A549 (cell line): ENCODE measurements at regions not wholly inside any gene's neighbourhood (a gene's known extent, or its start where the extent isn't known, plus 50 kb on each side); places are given as distances from the start of the nearest gene placed in this dataset.

Experiments used
- ATAC-seq, 2 experiments: fragments of 200-7000 bp in 1 of 2; fragments of >200 bp in 1 of 2; cut with Nextera tagmentation in 1 of 2; cut with Tn5 transposase in 1 of 2; 3 replicates each; pipeline versions ENCODE4 v1.8.0 to v1.9.1; 2018 to 2020; ENCODE audit warnings: mild to moderate bottlenecking in 1 of 2, moderate library complexity in 1 of 2
- CTCF ChIA-PET: fragments of 300-600 bp; sonication (Branson Sonifier 250); formaldehyde crosslinking; extraction: SDS; loops from one replicate; lab custom pipeline; 2021; ENCODE audit warnings: antibody characterized with exemption, inconsistent platforms; lab: Yijun Ruan, JAX
- POLR2A ChIA-PET: fragments of 350-600 bp; formaldehyde crosslinking; extraction: SDS; loops from one replicate; lab custom pipeline; 2021; ENCODE audit warnings: antibody characterized with exemption, inconsistent platforms; lab: Yijun Ruan, JAX
- DNase-seq, 2 experiments: peaks; one replicate each; pipeline versions ENCODE4 v3.0.0 to v3.0.0-alpha.2; 2011 to 2016; ENCODE audit warnings: low read depth in 1 of 2, low spot score in 1 of 2
- FAIRE-seq: peaks from 2 replicates; lab custom pipeline; 2011; peaks lifted over from hg19 to GRCh38; lab: Jason Lieb, UNC
- H3K27ac ChIP-seq, 2 experiments: fragments of >200 bp; sonication (Bioruptor Twin); formaldehyde crosslinking; 3 replicates each; pipeline ENCODE4 v1.5.1; 2016 to 2017
- H3K4me1 ChIP-seq: fragments of >200 bp; sonication (Bioruptor Twin); formaldehyde crosslinking; 3 replicates; pipeline ENCODE4 v1.6.1; 2016
- H3K4me2 ChIP-seq: fragments of >200 bp; sonication (Bioruptor Twin); formaldehyde crosslinking; 3 replicates; pipeline ENCODE4 v1.6.1; 2016
- H3K4me3 ChIP-seq: fragments of >200 bp; sonication (Bioruptor Twin); formaldehyde crosslinking; 3 replicates; pipeline ENCODE4 v1.5.1; 2016
- H3K9me3 ChIP-seq: fragments of >200 bp; sonication (Bioruptor Twin); formaldehyde crosslinking; 3 replicates; pipeline ENCODE4 v1.6.1; 2016
- ATOH8 ChIP-seq: fragments of 250-450 bp; sonication (Bioruptor Pico); IDR thresholded peaks from 2 replicates; pipeline ENCODE4 v1.5.0; 2020; ENCODE audit warnings: low read depth, mild to moderate bottlenecking, moderate library complexity
- CBX2 ChIP-seq: fragments of 200-600 bp; sonication (generic); IDR thresholded peaks from 2 replicates; pipeline ENCODE4 v1.6.1; 2016; ENCODE audit warnings: low read depth, mild to moderate bottlenecking, borderline replicate concordance
- CBX8 ChIP-seq: fragments of 200-600 bp; sonication (generic); IDR thresholded peaks from 2 replicates; pipeline ENCODE4 v1.6.1; 2016
- CHD4 ChIP-seq: fragments of 200-600 bp; sonication (generic); IDR thresholded peaks from 2 replicates; pipeline ENCODE4 v1.6.1; 2016; ENCODE audit warnings: antibody characterized with exemption, mild to moderate bottlenecking, borderline replicate concordance
- ESRRA ChIP-seq: fragments of 150-350 bp; IDR thresholded peaks from 2 replicates; pipeline ENCODE4 v1.6.1; 2014; ENCODE audit warnings: mild to moderate bottlenecking, low read length, borderline replicate concordance
- FOXS1 ChIP-seq: fragments of 250-450 bp; sonication (Bioruptor Pico); IDR thresholded peaks from 2 replicates; pipeline ENCODE4 v1.5.0; 2020; ENCODE audit warnings: mild to moderate bottlenecking, moderate library complexity
- GATA3 ChIP-seq: IDR thresholded peaks from 2 replicates; pipeline ENCODE4 v1.6.1; 2012; ENCODE audit warnings: borderline replicate concordance
- HDAC2 ChIP-seq: fragments of 200-600 bp; sonication (generic); IDR thresholded peaks from 2 replicates; pipeline ENCODE4 v1.6.1; 2016
- HES2 ChIP-seq: fragments of >200 bp; sonication (Bioruptor Twin); formaldehyde crosslinking; IDR thresholded peaks from 2 replicates; pipeline ENCODE4 v1.6.1; 2016
- HEYL ChIP-seq: fragments of 250-450 bp; sonication (Bioruptor Pico); IDR thresholded peaks from 2 replicates; pipeline ENCODE4 v1.8.0; 2021; ENCODE audit warnings: mild to moderate bottlenecking, moderate library complexity
- HMGXB4 ChIP-seq: fragments of 250-450 bp; sonication (Bioruptor Pico); IDR thresholded peaks from 2 replicates; pipeline ENCODE4 v1.5.0; 2021; ENCODE audit warnings: mild to moderate bottlenecking, moderate library complexity, borderline replicate concordance
- JUNB ChIP-seq: fragments of >200 bp; sonication (Bioruptor Twin); formaldehyde crosslinking; IDR thresholded peaks from 2 replicates; pipeline ENCODE4 v1.6.1; 2016
- MYC ChIP-seq: IDR thresholded peaks from 2 replicates; pipeline ENCODE4 v1.6.1; 2012; ENCODE audit warnings: mild to moderate bottlenecking, inconsistent platforms, low read length, improper control_type of control experiment, borderline replicate concordance
- NR3C1 ChIP-seq: fragments of >200 bp; sonication (Bioruptor Twin); formaldehyde crosslinking; IDR thresholded peaks from 3 replicates; pipeline ENCODE4 v1.6.1; 2017
- PBX3 ChIP-seq: IDR thresholded peaks from 2 replicates; pipeline ENCODE4 v1.6.1; 2012
- POLR2AphosphoS2 ChIP-seq: conservative IDR thresholded peaks from 2 replicates; pipeline ENCODE4 v1.6.1; 2012; ENCODE audit warnings: low read length, improper control_type of control experiment, inconsistent platforms
- RARB ChIP-seq: fragments of 250-450 bp; sonication (Bioruptor Pico); IDR thresholded peaks from 2 replicates; pipeline ENCODE4 v1.8.0; 2021; ENCODE audit warnings: mild to moderate bottlenecking, moderate library complexity
- RCOR1 ChIP-seq: fragments of 150-350 bp; IDR thresholded peaks from 2 replicates; pipeline ENCODE4 v1.6.1; 2014; ENCODE audit warnings: antibody characterized with exemption, low read length, low read depth
- RFX5 ChIP-seq: fragments of 450-650 bp; IDR thresholded peaks from 2 replicates; pipeline ENCODE4 v1.7.1; 2014; ENCODE audit warnings: antibody characterized with exemption, mild to moderate bottlenecking, moderate library complexity
- SREBF2 ChIP-seq: fragments of 450-650 bp; IDR thresholded peaks from 2 replicates; pipeline ENCODE4 v1.6.1; 2014; ENCODE audit warnings: mild to moderate bottlenecking, moderate library complexity
- TP53 ChIP-seq: fragments of 250-450 bp; sonication (Bioruptor Pico); IDR thresholded peaks from 2 replicates; pipeline ENCODE4 v1.5.0; 2021; ENCODE audit warnings: mild to moderate bottlenecking, moderate library complexity
- ZFP36 ChIP-seq: fragments of 450-650 bp; IDR thresholded peaks from 2 replicates; pipeline ENCODE4 v1.6.1; 2014; ENCODE audit warnings: borderline replicate concordance; ENCODE audit not compliant: partially characterized antibody
- ZNF302 ChIP-seq: fragments of 250-450 bp; sonication (Bioruptor Pico); IDR thresholded peaks from 2 replicates; pipeline ENCODE4 v1.9.0; 2021; ENCODE audit warnings: inconsistent platforms, mild to moderate bottlenecking, moderate library complexity
- WGBS: methylation state at CpG from one replicate; pipeline ENCODE4 v1.1.6; 2017; ENCODE audit errors: missing lambda C conversion rate; 5-methylcytosine and 5-hydroxymethylcytosine counted together

- no peak overlapping the region for H3K4me3 ChIP-seq
- WGBS, result 48% methylated on average over 19 of the region's 20 CpGs
- TF ChIP-seq FOXS1 (CRISPR knock-in tag) (no peak), HDAC2 (no peak), ESRRA (no peak), MYC (no peak)
- ChIA-PET POLR2A (no interaction called here), CTCF (no interaction called here)
- FAIRE-seq, result no peak
- H3K9me3 ChIP-seq, result no peaks in the 10 kb centered on the region
- no peak overlapping the region for H3K27ac ChIP-seq
- ATAC-seq, result no peak
- no peak overlapping the region for H3K4me2 ChIP-seq
- H3K4me1 ChIP-seq, result no peaks in the 10 kb centered on the region
- no peak for DNase-seq
Measured at GRCh38 chr2:129708221-129708967, 271.1 kb upstream of the RAB6C start.

- H3K27ac ChIP-seq, result no peak overlapping the region
- H3K4me1 ChIP-seq, result no peaks in the 10 kb centered on the region
- FAIRE-seq (no peak), DNase-seq (no peak), ATAC-seq (no peak)
- 26% methylated on average over 11 of the region's 13 CpGs for WGBS
- ChIA-PET POLR2A (no interaction called here), CTCF (no interaction called here)
- TF ChIP-seq CBX8 (no peak), RARB (no peak), CHD4 (no peak)
- no peak overlapping the region for H3K4me2 ChIP-seq
- H3K9me3 ChIP-seq, result no peaks in the 10 kb centered on the region
- H3K4me3 ChIP-seq, result no peak overlapping the region
Measured at GRCh38 chr2:129709001-129709955, 270.2 kb upstream of the RAB6C start.

- Histone ChIP-seq H3K4me1 (no peaks in the 10 kb centered on the region), H3K27ac (no peak overlapping the region), H3K4me2 (no peak overlapping the region), H3K9me3 (no peaks in the 10 kb centered on the region)
- ATAC-seq (no peak), FAIRE-seq (no peak)
- 37% methylated on average over 16 of the region's 16 CpGs for WGBS
- no peak for TF ChIP-seq ZNF302 (CRISPR knock-in tag)
- no peak for TF ChIP-seq CHD4
- no peak for TF ChIP-seq SREBF2
- TF ChIP-seq, all 56 proteins: peak for 0
- no peak overlapping the region for H3K4me3 ChIP-seq
- CTCF ChIA-PET, result no interaction called here
- DNase-seq, result no peak
- POLR2A ChIA-PET, result no interaction called here
Measured at GRCh38 chr2:129709956-129710598, 269.4 kb upstream of the RAB6C start.

GRCh38 chr2:129710670-129711495 is 268.6 kb upstream of the RAB6C start:
- DNase-seq (no peak), FAIRE-seq (no peak), ATAC-seq (no peak)
- H3K9me3 ChIP-seq, result no peaks in the 10 kb centered on the region
- no peaks in the 10 kb centered on the region for H3K4me1 ChIP-seq
- H3K4me2 ChIP-seq, result no peak overlapping the region
- no peak overlapping the region for H3K4me3 ChIP-seq
- WGBS, result 43% methylated on average over 27 of the region's 32 CpGs
- no peak overlapping the region for H3K27ac ChIP-seq
- ChIA-PET POLR2A (no interaction called here), CTCF (no interaction called here)
- TF ChIP-seq HES2, result no peak
- TF ChIP-seq ZFP36, result no peak
- no peak for TF ChIP-seq NR3C1
- TF ChIP-seq CBX2, result no peak
- TF ChIP-seq POLR2AphosphoS2, result no peak
- no peak for TF ChIP-seq HMGXB4
- no peak for TF ChIP-seq ATOH8
- TF ChIP-seq TP53 (CRISPR knock-in tag), result no peak
- TF ChIP-seq JUNB, result no peak
- TF ChIP-seq PBX3, result no peak
- no peak for TF ChIP-seq RCOR1
- TF ChIP-seq GATA3, result no peak
- TF ChIP-seq RFX5, result no peak
- no peak for TF ChIP-seq HEYL (CRISPR knock-in tag)
